ENCODE measurements at regions not wholly inside any gene's neighbourhood (a gene's known extent, or its start where the extent isn't known, plus 50 kb on each side); places are given as distances from the start of the nearest gene placed in this dataset.

DNA sequence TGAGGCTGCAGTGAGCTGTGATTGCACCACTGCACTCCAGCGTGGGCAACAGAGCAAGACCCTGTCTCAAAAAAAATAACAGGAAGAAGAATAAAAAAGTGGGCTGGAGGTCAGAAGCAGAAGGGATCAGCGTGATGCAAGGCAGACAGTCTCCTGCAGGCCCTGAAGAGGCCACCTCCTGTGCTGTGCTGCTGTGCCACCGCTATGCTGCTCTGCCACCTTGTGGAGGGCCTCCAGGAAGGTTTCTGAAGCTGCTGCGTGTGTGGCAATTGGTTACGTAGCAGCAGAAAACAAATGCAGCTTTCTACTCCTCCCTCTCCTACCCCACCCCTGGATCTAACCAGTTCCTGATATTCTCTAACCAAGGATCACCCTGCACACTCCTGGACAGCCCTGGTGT is 815.5 kb downstream of the KCNJ18 start:
- no peak for TF ChIP-seq POLR2A (IDR thresholded peaks at IDR 0.05)
- TF ChIP-seq, protein P1, sequence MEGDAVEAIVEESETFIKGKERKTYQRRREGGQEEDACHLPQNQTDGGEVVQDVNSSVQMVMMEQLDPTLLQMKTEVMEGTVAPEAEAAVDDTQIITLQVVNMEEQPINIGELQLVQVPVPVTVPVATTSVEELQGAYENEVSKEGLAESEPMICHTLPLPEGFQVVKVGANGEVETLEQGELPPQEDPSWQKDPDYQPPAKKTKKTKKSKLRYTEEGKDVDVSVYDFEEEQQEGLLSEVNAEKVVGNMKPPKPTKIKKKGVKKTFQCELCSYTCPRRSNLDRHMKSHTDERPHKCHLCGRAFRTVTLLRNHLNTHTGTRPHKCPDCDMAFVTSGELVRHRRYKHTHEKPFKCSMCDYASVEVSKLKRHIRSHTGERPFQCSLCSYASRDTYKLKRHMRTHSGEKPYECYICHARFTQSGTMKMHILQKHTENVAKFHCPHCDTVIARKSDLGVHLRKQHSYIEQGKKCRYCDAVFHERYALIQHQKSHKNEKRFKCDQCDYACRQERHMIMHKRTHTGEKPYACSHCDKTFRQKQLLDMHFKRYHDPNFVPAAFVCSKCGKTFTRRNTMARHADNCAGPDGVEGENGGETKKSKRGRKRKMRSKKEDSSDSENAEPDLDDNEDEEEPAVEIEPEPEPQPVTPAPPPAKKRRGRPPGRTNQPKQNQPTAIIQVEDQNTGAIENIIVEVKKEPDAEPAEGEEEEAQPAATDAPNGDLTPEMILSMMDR (IDR thresholded peaks at IDR 0.05) = no peak

Data from vagina (tissue), 2 donors.